GM21423 (cell line): ENCODE measurements at regions not wholly inside any gene's neighbourhood (a gene's known extent, or its start where the extent isn't known, plus 50 kb on each side); places are given as distances from the start of the nearest gene placed in this dataset.
"Not testable (repeated sequence)": the region's sequence is repeated elsewhere in the genome, so short reads cannot be mapped to it uniquely, and the experiment has no call there.

Source experiments
- ATAC-seq: cut with Tn5 transposase; IDR thresholded peaks from one replicate; pipeline ENCODE4 v1.9.1; 2021; ENCODE audit warnings: mild to moderate bottlenecking, moderate library complexity; ENCODE audit not compliant: unreplicated experiment

DNA sequence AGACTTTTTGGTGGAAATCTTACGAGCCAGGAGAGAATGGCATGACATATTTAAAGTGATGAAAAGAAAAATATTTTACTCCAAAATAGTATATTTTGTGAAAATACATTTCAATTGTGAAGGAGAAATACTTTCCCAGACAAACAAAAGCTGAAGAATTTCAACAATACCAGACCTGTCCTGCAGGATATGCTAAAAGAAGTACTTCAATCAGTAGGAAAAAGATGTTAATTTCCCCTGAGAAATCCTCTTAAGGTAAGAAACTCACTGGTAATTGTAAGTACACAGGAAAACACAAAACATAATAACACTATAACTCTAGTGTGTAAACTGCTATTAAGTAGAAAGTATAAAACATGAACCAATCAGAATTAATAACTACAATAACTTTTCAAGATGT, 341.8 kb upstream of the GJE1 start:
- no peak for ATAC-seq

DNA sequence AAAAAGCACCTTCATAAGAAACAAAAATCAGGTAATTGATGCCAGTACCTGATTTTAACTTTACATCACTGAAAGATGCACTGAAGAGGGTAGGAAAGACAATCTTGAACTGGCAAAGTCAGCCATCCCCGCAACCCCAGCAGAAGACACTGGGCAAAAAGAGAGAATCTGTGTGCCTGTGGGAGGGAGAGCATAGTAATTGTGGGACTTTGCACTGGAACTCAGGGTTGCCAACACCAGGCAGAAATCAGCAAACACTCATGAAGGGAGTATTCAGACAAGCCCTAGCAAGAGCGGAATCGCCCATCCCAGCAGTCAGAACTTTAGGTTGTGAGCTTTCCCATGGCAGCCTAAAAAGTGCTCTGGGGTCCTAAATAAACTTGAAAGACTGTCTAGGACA, 344.6 kb upstream of the GJE1 start:
- ATAC-seq = no peak

DNA sequence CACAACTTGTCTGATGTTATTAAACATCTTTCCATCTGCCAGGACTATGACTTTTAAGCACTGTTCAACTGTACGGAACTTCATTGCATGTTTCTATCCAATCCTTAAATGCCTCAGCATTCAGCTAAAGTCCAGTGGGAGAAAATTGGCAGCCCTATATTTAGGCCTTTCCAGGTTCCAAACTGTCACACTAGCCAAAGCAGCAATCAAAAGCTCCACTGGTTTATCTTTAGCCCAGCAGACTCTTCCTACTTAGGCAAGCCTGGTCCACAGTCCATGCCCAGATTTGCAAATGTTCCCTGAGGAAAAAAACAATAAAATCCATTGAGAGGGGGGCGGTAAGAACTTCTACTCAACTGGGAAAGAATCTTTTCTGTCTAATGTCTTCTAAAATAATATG, 349.1 kb upstream of the GJE1 start:
- no peak for ATAC-seq

DNA sequence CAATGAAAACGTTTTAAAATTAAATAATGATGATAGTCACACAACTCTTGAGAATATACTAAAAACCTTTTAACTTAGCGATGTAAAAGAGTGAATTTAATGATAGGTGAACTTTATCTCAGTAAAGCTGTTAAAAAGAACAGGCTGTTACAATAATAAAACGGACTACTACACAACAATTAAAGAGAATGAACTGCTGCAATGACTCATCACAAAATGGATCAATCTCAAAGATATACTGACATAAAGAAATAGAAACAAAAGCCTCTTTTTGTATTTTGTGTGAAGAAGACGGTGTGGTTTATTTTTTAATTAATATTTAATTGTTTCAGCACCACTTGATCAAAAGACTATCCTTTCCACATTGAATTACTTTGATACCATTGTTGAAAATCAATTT, 352.4 kb upstream of the GJE1 start:
- no peak for ATAC-seq

DNA sequence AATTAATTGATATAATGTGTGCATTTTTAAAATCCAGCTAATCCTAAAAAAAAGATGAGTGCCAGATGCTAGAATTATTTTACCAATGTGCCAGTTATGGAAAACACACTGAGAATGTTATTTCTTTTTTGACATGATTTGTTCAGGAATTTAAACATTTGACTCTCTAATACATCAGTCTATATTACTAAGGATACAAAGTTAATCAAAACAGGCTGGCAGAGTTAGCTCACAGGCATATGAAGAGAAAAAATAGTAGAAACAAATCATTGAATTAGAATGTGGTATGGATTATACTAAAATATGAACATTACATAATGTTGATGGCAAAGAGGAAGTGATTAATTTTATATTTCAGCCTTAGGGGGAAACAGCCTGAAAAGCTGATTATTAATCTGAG, 368.3 kb upstream of the GJE1 start:
- no peak for ATAC-seq

DNA sequence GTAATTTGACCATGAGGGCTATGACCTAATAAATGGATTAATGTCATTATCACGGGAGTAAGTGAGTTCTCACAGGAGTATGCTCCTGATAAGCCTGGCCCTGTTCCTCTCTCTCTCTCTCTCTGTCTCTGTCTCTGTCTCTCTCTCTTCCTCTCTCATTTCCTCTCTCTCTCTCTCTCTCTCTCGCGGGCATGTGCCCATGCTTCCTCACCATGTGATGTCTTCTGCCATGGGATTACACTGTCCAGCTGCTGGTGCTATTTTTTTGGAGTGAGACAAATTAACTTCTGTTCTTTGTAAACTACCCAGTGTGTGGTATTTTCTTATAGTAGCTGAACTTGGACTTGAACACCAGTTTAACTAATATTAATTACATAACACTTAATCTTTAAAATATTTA, 374.3 kb upstream of the GJE1 start:
- no peak for ATAC-seq

DNA sequence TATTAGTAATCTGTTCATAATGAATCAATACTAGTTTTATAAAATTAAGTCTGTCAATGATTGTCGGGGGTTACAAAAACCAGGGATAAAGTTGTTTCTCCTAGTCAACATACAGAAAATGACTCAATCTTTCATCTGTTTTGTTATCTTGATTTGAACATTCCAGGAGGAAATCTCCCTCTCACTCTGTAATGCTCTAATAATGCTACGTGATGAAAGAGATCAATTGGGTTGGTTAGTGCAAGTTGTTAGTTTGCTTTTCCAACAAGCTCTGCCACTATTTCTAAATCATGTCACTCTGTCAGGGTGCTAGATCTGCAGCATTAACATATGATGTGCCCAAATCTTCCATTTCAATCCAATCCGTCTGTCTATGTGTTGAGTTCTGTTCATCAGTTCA, 379.5 kb upstream of the GJE1 start:
- ATAC-seq = no peak

DNA sequence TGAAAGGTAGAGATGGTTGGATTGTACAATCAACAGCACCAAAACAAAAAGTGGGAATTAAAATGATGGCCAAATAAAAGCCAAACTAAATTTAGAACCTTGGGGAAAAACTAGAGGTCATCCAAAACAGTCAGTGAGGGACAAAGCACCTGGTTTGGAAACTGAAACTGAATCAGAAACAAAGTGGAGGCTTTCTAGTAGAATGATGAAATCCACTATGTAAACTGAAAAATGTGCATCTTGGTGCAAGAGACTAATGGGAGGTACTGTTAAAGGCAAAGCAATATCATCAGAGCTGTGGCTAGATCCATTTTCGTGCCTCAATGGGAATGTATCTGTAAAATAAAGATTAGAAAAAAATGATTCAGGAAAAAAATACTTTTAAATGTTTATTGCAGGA, 380.0 kb upstream of the GJE1 start:
- no peak for ATAC-seq

DNA sequence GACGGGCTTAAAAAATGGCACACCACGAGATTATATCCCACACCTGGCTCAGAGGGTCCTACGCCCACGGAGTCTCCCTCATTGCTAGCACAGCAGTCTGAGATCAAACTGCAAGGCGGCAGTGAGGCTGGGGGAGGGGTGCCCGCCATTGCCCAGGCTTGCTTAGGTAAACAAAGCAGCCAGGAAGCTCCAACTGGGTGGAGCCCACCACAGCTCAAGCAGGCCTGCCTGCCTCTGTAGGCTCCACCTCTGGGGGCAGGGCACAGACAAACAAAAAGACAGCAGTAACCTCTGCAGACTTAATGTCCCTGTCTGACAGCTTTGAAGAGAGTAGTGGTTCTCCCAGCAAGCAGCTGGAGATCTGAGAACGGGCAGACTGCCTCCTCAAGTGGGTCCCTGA, 386.4 kb upstream of the GJE1 start:
- ATAC-seq = not testable (repeated sequence)

DNA sequence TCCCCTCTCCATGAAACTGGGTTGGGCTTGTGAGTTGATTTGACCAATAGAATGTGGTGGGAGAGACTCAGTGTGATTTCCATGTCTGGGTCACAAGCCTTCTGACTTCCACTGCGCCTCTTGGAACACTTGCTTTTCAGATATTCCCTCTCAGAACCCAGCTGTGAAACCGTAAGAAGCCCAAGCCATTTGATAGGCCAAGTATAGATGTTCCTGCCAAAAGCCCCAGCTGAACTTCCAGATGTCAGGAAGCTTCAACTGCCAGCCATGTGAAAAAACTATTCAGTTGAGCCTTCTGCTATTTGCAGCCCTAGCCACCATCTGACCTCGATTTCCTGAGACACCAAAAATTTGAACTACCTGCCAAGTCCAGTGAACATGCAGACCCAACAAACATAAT, 387.8 kb upstream of the GJE1 start:
- ATAC-seq = no peak

DNA sequence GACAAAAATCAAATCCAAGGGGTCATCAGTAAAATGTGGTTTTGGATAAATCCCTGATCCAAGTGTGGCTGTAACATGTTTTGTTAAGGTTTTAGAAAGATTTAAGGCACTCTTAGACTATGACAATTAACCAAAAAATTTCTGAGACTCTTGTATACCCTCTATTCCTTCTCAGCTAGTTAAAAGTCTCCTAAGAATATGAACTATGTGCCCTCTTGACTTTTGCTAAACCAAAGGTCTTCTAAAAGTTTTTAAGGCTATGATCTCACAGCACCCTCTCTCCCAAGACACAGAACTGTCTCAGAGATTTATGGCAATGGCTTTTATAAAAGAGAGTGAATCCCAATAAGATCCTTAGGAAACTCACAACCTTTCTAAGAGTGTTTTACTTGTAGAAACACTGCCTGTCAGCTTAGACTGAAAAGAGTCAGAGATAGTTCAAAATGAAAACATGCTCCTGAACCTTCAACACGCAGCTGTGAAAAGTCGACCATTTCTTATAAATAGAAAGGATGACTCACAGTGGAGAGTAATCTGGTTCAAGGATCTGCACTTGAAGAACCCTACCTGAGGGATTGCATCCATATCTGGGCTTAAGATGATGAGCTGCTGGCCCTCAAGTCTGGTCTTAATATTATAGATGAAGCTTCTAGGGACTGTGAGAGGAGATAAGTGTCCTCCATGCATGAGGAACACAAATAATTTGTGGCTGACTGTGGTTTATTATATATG, 388.4 kb upstream of the GJE1 start:
- no peak for ATAC-seq

DNA sequence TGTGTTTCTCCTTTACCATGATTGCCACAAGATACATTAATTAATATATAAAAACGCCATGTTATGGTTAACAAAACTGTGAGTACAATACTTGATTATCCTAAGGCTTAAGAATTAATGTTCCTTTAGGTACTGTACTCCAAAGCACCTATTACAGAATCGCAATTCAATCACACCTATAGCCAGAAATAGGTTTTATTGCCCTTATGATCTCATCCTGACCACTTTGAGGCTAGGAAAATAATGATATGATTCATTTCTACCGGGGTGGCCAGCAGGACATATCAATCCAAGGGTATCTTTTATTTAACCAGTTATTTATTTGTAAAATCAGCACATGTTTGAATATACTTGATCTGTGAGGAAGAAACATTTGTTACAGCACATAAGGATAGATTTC, 396.6 kb upstream of the GJE1 start:
- no peak for ATAC-seq

DNA sequence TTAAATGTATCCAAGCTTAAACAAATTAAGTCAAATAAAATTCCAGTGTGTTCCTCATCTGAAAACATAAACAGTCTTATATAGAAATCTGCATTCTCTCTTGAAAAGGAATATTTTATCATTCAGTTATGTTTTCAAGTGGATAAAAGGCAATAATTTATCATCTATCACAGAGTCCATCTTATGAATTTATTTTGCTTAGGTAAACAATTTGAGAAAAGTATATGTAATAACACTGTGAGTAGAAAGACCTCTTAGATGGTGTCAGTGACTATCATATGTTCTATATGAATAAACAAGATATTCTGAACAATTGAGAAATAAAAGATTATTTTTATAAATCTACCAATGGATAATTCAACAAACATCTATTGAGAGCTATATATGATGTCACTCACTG, 397.6 kb upstream of the GJE1 start:
- ATAC-seq = no peak

DNA sequence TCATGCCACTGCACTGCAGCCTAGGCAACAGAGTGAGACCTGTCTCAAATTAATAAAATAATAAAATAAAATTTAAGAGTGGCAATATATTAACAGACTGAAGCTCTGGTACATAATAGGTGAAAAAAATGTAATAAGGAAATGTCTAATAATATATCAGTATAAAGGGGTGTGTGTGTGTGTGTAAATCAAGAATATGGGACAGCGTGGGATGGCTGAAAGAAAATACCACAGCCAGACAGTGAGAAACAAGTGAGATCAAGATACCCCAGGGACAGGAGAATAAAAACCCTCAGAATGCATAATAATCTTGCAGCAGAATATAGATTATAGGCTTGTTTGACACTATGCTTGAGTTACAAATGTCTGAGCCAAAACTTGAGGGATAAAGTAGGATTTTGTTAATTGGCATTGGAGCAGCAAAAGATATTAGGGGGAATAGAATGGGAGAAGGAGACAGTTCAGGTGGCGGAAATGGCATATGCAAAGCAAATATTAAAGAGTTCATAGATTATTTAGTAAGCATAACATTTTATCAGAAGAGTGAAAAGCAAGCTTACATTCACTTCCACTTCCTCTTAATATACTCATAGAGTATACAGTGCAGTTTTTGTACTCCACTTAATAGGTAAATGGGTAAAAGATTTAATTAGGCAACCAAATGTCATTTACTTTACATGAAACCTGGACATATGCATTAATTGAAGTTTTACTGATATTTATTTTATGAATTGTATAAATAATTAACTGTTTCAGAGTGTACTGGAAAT, 398.5 kb upstream of the GJE1 start:
- no peak for ATAC-seq

DNA sequence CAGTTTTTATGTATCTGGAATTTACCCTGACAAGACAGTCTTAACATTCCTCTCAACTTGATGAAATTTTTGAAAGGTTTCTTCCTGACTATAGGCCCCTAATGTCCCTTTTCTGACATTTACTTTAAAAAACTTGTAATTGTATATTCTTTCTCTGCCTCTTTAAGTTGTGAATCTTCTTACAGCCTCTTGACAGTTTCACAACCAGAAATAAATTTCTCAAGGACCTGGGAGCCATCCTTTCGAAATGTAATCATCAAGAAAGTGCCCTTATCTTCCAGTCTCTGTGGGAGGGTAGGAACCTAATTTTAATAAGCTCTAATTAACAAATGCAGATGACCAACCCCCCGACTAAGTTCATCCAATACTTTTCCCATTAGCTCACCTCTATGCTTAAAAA, 403.6 kb upstream of the GJE1 start:
- ATAC-seq = no peak

DNA sequence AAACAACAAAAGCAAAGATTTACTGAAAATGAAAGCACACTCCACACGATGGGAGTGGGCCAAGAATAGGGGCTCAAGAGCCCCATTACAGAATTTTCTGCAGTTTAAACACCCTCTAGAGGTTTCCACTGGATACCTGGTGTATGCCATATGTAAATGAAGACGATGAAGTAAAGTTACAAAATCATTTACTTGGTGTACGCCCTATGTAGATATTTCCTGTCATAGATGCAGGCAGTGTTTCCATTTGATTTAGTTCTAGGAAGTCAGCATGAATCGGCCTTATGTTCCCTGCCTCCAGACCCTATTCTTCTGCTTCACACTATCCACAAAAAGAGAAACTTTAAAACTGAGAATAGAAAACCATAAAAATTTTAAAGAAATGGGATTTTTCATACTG, 404.4 kb upstream of the GJE1 start:
- no peak for ATAC-seq

DNA sequence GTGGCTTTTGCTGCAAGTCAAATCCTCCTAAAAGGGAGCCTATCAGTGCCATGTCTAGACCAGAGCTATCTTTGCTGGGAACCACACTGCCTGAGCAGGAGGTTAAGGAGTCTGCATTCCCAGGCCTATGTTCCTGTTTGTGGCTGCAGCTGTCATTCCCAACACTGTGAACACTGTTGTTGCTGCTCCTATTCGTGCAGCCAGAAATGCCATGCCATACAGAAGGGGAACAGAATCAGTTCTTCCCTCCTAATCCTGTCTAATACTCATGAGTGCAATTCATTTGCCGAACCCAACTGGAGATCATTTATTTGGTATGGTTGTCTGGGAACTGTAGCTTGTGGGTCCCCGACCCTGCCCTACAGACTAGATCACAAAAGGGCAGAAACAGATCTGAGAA, 406.5 kb upstream of the GJE1 start:
- no peak for ATAC-seq

DNA sequence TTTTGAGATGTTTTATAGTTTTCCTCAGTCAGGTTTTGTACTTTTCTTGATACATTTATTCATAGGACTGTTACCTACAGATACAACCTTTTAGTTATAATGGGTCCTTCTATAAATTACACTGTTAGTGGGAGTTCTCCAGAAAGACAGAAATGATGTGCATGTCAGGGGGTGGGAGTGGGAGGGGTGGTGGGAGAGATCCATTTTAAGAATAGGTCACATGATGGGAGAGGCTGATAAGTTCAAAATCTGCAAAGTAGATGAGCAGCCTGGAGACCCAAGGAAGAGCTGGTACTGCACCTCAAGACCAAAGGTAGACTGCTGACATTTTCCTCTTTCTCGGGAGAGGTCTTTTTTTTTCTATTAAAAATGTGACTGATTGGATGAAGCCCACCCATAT, 408.0 kb upstream of the GJE1 start:
- ATAC-seq = no peak

DNA sequence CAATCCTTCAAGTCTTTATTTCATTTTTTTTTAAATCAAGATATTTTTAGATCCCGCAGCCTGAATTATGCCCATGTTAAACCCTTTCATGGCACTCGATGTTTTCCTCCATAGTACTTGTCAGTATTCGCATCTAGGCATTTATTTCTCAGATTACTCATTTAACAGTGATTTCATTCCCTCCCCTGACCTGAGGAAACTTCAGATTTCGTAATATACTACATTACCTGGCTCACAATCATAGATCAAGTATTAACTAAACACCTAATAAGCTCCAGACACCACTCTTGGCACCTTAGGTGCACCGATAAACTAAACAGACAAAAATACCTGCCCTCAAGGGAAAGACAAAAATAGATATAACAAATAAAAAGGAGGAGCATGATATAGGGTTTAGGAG, 413.2 kb upstream of the GJE1 start:
- ATAC-seq = no peak

DNA sequence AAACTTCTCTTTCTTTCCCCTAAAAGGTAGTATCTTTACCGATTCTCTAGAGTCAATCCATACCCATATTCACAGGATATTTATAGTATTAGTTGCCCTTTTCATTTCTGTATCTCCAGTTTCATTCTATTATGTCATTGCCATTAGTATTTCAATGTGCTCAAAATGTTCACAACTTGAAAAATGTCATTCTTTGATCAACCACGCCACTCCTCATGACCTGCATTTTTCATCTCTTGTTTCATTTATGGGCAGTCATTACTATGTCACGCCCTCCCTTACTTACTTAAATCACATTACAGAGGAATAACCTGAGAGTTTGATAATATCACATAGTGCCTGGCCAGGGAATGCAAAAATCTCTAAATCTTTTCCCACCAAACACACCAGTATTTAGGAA, 427.3 kb upstream of the GJE1 start:
- no peak for ATAC-seq

DNA sequence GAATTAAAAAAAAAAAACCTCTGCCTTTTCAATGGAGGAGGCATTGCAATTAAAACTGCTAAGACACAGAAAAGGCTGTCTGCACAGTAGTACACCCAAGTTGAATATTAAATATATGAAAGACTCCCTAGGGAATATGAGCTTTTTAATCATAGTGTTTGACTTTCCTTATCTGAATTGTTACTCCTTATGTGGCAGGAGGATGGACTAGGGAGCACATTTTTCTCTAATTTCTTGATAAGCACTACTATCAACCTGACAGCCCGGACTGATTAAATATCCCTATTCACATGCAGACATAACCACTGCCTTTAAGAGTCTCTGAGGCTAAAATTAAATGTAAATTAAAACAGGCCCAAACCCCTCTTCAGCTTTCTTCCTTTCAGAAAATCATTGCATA, 428.6 kb upstream of the GJE1 start:
- ATAC-seq = no peak

DNA sequence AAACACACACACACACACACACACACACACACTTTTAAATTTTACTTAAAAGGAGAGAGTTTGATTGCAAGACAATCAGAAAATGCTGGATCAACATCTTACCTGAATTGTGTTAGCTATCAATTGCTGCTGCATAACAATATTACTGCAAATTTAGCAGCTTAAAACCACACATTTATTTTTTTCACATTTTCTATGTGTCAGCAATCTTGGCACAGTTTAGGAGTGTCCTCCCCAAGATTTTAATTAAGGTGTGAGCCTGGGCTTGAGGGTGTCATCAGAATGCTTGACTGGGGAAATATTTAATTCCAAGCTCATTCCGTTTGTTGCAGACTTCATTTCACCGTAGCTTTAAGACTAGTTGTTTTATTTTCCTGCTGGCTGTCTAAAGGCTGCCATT, 431.0 kb upstream of the GJE1 start:
- no peak for ATAC-seq

DNA sequence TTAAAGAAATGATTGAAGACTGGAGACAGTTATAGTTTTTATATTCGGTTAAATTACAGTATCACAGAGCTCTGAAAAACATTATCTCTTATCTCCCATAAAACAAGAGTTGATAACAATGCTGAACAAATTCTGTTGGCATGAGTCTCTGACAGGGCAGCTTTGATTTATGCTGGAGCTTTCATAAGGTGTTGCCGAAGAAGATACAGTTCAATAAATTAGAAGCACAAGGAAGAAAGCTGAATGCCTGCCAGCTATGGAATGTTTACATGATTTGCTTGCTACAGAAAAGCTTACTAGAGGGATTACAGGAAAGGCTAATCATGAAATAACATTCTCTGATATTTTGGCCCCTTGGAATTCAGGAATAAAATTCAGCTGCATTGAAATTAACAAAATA, 431.9 kb upstream of the GJE1 start:
- ATAC-seq = no peak
